GM23338 (cell line): ENCODE measurements at regions not wholly inside any gene's neighbourhood (a gene's known extent, or its start where the extent isn't known, plus 50 kb on each side); places are given as distances from the start of the nearest gene placed in this dataset.
"Not testable (repeated sequence)": the region's sequence is repeated elsewhere in the genome, so short reads cannot be mapped to it uniquely, and the experiment has no call there.

Experiments
- ATAC-seq: fragments of 200-7000 bp; cut with Tn5 transposase; 3 replicates; pipeline ENCODE4 v1.9.1; 2020
- DNase-seq: peaks from one replicate; pipeline ENCODE4 v3.0.0-alpha.2; 2015; ENCODE audit warnings: low spot score
- H2AFZ ChIP-seq: fragments of 200-600 bp; sonication (generic); 2 replicates; pipeline ENCODE4 v1.8.0; 2016; ENCODE audit warnings: antibody characterized with exemption, mild to moderate bottlenecking, moderate library complexity
- H3F3A ChIP-seq: fragments of 200-600 bp; sonication (generic); replicated peaks from 2 replicates; pipeline ENCODE4 v1.8.0; 2017; ENCODE audit warnings: antibody characterized with exemption, mixed run types, low read depth
- H3K27ac ChIP-seq: fragments of 200-600 bp; sonication (generic); 2 replicates; pipeline ENCODE4 v1.6.1; 2016; ENCODE audit warnings: low read depth
- H3K27me3 ChIP-seq: fragments of 200-600 bp; sonication (generic); 2 replicates; pipeline ENCODE4 v1.8.0; 2016; ENCODE audit warnings: mild to moderate bottlenecking, mixed run types, moderate library complexity; ENCODE audit not compliant: insufficient read depth
- H3K36me3 ChIP-seq: fragments of 200-600 bp; sonication (generic); 2 replicates; pipeline ENCODE4 v1.8.0; 2016; ENCODE audit warnings: mild to moderate bottlenecking; ENCODE audit not compliant: insufficient read depth
- H3K4me1 ChIP-seq: fragments of 200-600 bp; sonication (generic); 2 replicates; pipeline ENCODE4 v1.8.0; 2016; ENCODE audit warnings: mild to moderate bottlenecking, moderate library complexity; ENCODE audit not compliant: insufficient read depth
- H3K4me2 ChIP-seq: fragments of 200-600 bp; sonication (generic); 2 replicates; pipeline ENCODE4 v1.7.1; 2017; ENCODE audit warnings: mixed run types
- H3K4me3 ChIP-seq: fragments of 200-600 bp; sonication (generic); 2 replicates; pipeline ENCODE4 v1.6.1; 2016; ENCODE audit warnings: mixed run types
- H3K79me2 ChIP-seq: fragments of 200-600 bp; sonication (generic); replicated peaks from 2 replicates; pipeline ENCODE4 v1.8.0; 2017; ENCODE audit warnings: mild to moderate bottlenecking; ENCODE audit not compliant: insufficient read depth
- H3K9me2 ChIP-seq: fragments of 200-600 bp; sonication (generic); 2 replicates; pipeline ENCODE4 v1.8.0; 2017; ENCODE audit not compliant: insufficient read depth
- H4K20me1 ChIP-seq: fragments of 200-600 bp; sonication (generic); replicated peaks from 2 replicates; pipeline ENCODE4 v1.8.0; 2017; ENCODE audit warnings: mild to moderate bottlenecking; ENCODE audit not compliant: insufficient read depth
- H3K27ac Mint-ChIP-seq: 2 replicates; pipeline ENCODE4 v1.8.0; 2020; ENCODE audit warnings: inconsistent platforms, mild to moderate bottlenecking, moderate library complexity, mixed read lengths
- H3K27me3 Mint-ChIP-seq: 3 replicates; pipeline ENCODE4 v1.8.0; 2022; ENCODE audit warnings: low read depth, mild to moderate bottlenecking, moderate library complexity, mixed read lengths, inconsistent platforms; ENCODE audit not compliant: insufficient read depth, poor library complexity
- H3K36me3 Mint-ChIP-seq: 3 replicates; pipeline ENCODE4 v1.8.0; 2021; ENCODE audit warnings: low read depth, mild to moderate bottlenecking, inconsistent platforms, moderate library complexity, mixed read lengths
- H3K4me1 Mint-ChIP-seq: 3 replicates; pipeline ENCODE4 v1.8.0; 2020; ENCODE audit warnings: mild to moderate bottlenecking, inconsistent platforms, mixed read lengths
- H3K4me3 Mint-ChIP-seq: 3 replicates; pipeline ENCODE4 v1.8.0; 2021; ENCODE audit warnings: moderate library complexity, mild to moderate bottlenecking, inconsistent platforms, mixed read lengths
- H3K9me3 Mint-ChIP-seq: 3 replicates; pipeline ENCODE4 v1.8.0; 2020; ENCODE audit warnings: moderate library complexity, mild to moderate bottlenecking, inconsistent platforms, mixed read lengths
- EZH2 ChIP-seq: fragments of 200-600 bp; sonication (generic); IDR thresholded peaks from one replicate; pipeline ENCODE4 v1.8.0; 2017; ENCODE audit warnings: antibody characterized with exemption, mild to moderate bottlenecking, low read depth; ENCODE audit not compliant: unreplicated experiment
- EZH2phosphoT487 ChIP-seq: fragments of 200-600 bp; sonication (generic); IDR thresholded peaks from one replicate; pipeline ENCODE4 v1.8.1; 2018; ENCODE audit warnings: antibody characterized with exemption; ENCODE audit not compliant: unreplicated experiment
- JUNB ChIP-seq: IDR thresholded peaks from one replicate; pipeline ENCODE4 v1.6.1; 2016; ENCODE audit warnings: antibody characterized with exemption; ENCODE audit not compliant: unreplicated experiment
- STAT1 ChIP-seq: IDR thresholded peaks from one replicate; pipeline ENCODE4 v1.6.1; 2016; ENCODE audit warnings: antibody characterized with exemption; ENCODE audit not compliant: unreplicated experiment
- ZNF114 ChIP-seq: fragments of 250-450 bp; sonication (Bioruptor Pico); IDR thresholded peaks from 2 replicates; pipeline ENCODE4 v1.5.0; 2020; ENCODE audit warnings: mild to moderate bottlenecking, moderate library complexity
- ZNF331 ChIP-seq: fragments of 250-450 bp; sonication (Bioruptor Pico); IDR thresholded peaks from 2 replicates; pipeline ENCODE4 v1.5.0; 2020; ENCODE audit warnings: low read depth, mild to moderate bottlenecking, moderate library complexity
- TF ChIP-seq, protein P1 (sequence below): IDR thresholded peaks from one replicate; pipeline ENCODE4 v1.6.1; 2018; ENCODE audit warnings: antibody characterized with exemption; ENCODE audit not compliant: unreplicated experiment
- TF ChIP-seq, protein P2 (sequence below), 2 experiments: fragments of 200-600 bp in 1 of 2; sonication (generic) in 1 of 2; conservative IDR thresholded peaks; 2 replicates each; pipeline versions ENCODE4 v1.5.1 to v1.6.1; 2016 to 2017; ENCODE audit warnings: antibody characterized with exemption in 2 of 2, low read depth in 2 of 2, mild to moderate bottlenecking in 2 of 2, moderate library complexity in 1 of 2

DNA sequence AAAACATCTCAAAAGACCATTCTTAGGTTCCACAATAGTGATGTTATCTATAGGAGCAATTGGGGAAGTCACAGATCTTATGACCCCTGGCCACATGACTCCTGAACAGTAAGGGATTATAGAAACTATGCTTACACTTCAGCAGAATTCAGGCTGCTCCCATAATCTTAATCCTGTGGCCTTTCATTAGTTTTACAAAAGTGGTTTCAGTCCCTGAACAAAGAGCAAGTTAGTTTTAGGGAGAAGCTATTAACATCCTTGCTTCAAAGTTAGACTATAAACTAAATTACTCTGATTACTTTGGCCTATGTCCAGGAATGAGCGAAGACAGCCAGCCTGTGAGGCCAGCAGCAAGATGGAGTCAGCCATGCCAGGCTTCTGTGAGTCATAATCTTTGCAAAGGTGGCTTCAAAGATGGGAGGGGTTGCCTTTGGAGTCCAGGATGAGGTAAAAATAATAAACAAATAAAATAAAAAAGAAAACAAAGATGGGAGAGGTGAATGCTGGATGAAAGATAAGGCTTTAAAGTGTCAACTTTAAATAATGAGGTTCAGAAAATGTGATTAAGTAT is 168.7 kb upstream of the NDUFV2 start:
- no peak overlapping the region for H3K27ac Mint-ChIP-seq
- DNase-seq (no peak), ATAC-seq (no peak)
- TF ChIP-seq, protein P1, sequence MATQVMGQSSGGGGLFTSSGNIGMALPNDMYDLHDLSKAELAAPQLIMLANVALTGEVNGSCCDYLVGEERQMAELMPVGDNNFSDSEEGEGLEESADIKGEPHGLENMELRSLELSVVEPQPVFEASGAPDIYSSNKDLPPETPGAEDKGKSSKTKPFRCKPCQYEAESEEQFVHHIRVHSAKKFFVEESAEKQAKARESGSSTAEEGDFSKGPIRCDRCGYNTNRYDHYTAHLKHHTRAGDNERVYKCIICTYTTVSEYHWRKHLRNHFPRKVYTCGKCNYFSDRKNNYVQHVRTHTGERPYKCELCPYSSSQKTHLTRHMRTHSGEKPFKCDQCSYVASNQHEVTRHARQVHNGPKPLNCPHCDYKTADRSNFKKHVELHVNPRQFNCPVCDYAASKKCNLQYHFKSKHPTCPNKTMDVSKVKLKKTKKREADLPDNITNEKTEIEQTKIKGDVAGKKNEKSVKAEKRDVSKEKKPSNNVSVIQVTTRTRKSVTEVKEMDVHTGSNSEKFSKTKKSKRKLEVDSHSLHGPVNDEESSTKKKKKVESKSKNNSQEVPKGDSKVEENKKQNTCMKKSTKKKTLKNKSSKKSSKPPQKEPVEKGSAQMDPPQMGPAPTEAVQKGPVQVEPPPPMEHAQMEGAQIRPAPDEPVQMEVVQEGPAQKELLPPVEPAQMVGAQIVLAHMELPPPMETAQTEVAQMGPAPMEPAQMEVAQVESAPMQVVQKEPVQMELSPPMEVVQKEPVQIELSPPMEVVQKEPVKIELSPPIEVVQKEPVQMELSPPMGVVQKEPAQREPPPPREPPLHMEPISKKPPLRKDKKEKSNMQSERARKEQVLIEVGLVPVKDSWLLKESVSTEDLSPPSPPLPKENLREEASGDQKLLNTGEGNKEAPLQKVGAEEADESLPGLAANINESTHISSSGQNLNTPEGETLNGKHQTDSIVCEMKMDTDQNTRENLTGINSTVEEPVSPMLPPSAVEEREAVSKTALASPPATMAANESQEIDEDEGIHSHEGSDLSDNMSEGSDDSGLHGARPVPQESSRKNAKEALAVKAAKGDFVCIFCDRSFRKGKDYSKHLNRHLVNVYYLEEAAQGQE, result no peak
- TF ChIP-seq ZNF331 (CRISPR knock-in tag) (no peak), EZH2 (no peak), JUNB (no peak), ZNF114 (no peak)
- H3K36me3 ChIP-seq, result peaks cover 19% of the 10 kb centered on the region
- no peak overlapping the region for H3K4me3 ChIP-seq
- H3K9me2 ChIP-seq, result peaks cover 17% of the 10 kb centered on the region
- no peaks in the 10 kb centered on the region for H3K79me2 ChIP-seq
- peaks cover 8% of the 10 kb centered on the region for H3K27me3 Mint-ChIP-seq
- peaks cover 50% of the 10 kb centered on the region for H3K36me3 Mint-ChIP-seq
- peaks cover 5% of the 10 kb centered on the region for H3F3A ChIP-seq
- peaks cover 47% of the 10 kb centered on the region for H3K4me1 ChIP-seq
- peaks cover 59% of the 10 kb centered on the region for H3K9me3 Mint-ChIP-seq
- H4K20me1 ChIP-seq, result no peaks in the 10 kb centered on the region
- H3K27ac ChIP-seq, result no peak overlapping the region
- peaks cover 40% of the 10 kb centered on the region for H3K4me1 Mint-ChIP-seq
- H3K4me2 ChIP-seq, result no peak overlapping the region
- H3K27me3 ChIP-seq, result no peaks in the 10 kb centered on the region
- H3K4me3 Mint-ChIP-seq, result no peak overlapping the region
- no peak overlapping the region for H2AFZ ChIP-seq

DNA sequence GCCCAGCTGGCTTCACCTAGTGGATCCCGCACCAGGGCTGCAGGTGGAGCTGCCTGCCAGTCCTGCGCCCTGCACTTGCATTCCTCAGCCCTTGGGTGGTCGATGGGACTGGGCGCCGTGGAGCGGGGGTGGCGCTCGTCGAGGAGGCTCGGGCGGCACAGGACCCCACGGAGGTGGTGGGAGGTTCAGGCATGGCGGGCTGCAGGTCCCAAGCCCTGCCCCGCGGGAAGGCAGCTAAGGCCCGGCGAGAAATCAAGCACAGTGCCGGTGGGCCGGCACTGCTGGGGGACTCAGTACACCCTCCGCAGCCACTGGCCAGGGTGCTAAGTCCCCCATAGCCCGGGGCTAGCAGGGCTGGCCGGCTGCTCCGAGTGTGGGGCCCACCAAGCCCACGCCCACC is 167.2 kb upstream of the NDUFV2 start:
- peaks cover 11% of the 10 kb centered on the region; the same call in 1 of the 2 replicates for H3K36me3 ChIP-seq
- H3K4me2 ChIP-seq, DNase-seq, H3K4me3 Mint-ChIP-seq, H3K79me2 ChIP-seq, H3K27me3 ChIP-seq, H3K27ac ChIP-seq, H3K4me3 ChIP-seq, H3F3A ChIP-seq, H4K20me1 ChIP-seq, ATAC-seq, H2AFZ ChIP-seq, H3K27ac Mint-ChIP-seq: not testable (repeated sequence)
- peaks cover 45% of the 10 kb centered on the region for H3K4me1 Mint-ChIP-seq
- peaks cover 44% of the 10 kb centered on the region for H3K9me3 Mint-ChIP-seq
- peaks cover 17% of the 10 kb centered on the region for H3K9me2 ChIP-seq
- peaks cover 52% of the 10 kb centered on the region for H3K4me1 ChIP-seq
- H3K36me3 Mint-ChIP-seq, result peaks cover 36% of the 10 kb centered on the region
- H3K27me3 Mint-ChIP-seq, result peaks cover 11% of the 10 kb centered on the region

DNA sequence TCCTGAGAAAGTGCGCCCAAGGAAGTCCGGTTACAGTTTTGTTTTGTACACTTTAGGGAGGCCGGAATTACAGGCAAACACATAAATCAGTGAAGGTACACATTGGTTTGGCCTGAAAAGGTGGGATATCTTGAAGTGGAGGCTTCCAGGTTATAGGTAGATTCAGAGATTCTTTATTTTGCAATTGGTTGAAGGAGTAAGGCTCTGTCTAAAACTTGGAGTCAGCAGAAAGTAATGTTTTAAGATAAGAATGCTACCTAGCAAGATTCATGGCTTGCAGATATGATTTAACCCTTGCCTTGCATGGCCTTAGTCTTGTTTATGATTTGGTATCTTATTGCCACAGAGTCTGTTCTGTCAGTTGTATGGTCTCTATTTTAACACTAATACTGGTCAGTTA is 165.9 kb upstream of the NDUFV2 start:
- Histone ChIP-seq H3K4me2 (0 out of 2 replicates have a peak overlapping the region, but pooled peaks have one; percentile 66), H3K27me3 (no peaks in the 10 kb centered on the region), H3F3A (no peaks in the 10 kb centered on the region; the same call in 1 of the 2 replicates), H3K79me2 (no peaks in the 10 kb centered on the region), H3K27ac (peak overlapping the region; percentile 93), H3K4me3 (no peak overlapping the region), H3K4me1 (peaks cover 51% of the 10 kb centered on the region), H2AFZ (peak overlapping the region; percentile 16; the same call in 1 of the 2 replicates), H3K36me3 (peaks cover 11% of the 10 kb centered on the region; the same call in 1 of the 2 replicates), H3K9me2 (peaks cover 17% of the 10 kb centered on the region), H4K20me1 (no peaks in the 10 kb centered on the region)
- ATAC-seq (no peak), DNase-seq (no peak)
- Mint-ChIP-seq H3K27me3 (peaks cover 15% of the 10 kb centered on the region), H3K4me3 (no peak overlapping the region), H3K4me1 (peaks cover 39% of the 10 kb centered on the region), H3K36me3 (peaks cover 30% of the 10 kb centered on the region), H3K9me3 (peaks cover 35% of the 10 kb centered on the region), H3K27ac (peak overlapping the region; percentile 92; the same call in 1 of the 2 replicates)
- TF ChIP-seq STAT1, result no peak
- TF ChIP-seq, protein P1, result no peak
- TF ChIP-seq EZH2phosphoT487, result no peak
- TF ChIP-seq, protein P2, sequence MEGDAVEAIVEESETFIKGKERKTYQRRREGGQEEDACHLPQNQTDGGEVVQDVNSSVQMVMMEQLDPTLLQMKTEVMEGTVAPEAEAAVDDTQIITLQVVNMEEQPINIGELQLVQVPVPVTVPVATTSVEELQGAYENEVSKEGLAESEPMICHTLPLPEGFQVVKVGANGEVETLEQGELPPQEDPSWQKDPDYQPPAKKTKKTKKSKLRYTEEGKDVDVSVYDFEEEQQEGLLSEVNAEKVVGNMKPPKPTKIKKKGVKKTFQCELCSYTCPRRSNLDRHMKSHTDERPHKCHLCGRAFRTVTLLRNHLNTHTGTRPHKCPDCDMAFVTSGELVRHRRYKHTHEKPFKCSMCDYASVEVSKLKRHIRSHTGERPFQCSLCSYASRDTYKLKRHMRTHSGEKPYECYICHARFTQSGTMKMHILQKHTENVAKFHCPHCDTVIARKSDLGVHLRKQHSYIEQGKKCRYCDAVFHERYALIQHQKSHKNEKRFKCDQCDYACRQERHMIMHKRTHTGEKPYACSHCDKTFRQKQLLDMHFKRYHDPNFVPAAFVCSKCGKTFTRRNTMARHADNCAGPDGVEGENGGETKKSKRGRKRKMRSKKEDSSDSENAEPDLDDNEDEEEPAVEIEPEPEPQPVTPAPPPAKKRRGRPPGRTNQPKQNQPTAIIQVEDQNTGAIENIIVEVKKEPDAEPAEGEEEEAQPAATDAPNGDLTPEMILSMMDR (conservative IDR thresholded peaks at IDR 0.05; ENCODE audit: low read depth in 2 of 2), result no peak
